ENCODE measurements at regions not wholly inside any gene's neighbourhood (a gene's known extent, or its start where the extent isn't known, plus 50 kb on each side); places are given as distances from the start of the nearest gene placed in this dataset.

GRCh38 chr10:30190577-30191552 is 131.5 kb upstream of the JCAD start:
- TF ChIP-seq, protein P1, sequence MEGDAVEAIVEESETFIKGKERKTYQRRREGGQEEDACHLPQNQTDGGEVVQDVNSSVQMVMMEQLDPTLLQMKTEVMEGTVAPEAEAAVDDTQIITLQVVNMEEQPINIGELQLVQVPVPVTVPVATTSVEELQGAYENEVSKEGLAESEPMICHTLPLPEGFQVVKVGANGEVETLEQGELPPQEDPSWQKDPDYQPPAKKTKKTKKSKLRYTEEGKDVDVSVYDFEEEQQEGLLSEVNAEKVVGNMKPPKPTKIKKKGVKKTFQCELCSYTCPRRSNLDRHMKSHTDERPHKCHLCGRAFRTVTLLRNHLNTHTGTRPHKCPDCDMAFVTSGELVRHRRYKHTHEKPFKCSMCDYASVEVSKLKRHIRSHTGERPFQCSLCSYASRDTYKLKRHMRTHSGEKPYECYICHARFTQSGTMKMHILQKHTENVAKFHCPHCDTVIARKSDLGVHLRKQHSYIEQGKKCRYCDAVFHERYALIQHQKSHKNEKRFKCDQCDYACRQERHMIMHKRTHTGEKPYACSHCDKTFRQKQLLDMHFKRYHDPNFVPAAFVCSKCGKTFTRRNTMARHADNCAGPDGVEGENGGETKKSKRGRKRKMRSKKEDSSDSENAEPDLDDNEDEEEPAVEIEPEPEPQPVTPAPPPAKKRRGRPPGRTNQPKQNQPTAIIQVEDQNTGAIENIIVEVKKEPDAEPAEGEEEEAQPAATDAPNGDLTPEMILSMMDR (conservative IDR thresholded peaks at IDR 0.05; ENCODE audit: low read length): no peak
- no peak for TF ChIP-seq EZH2phosphoT487 (IDR thresholded peaks at IDR 0.05; ENCODE audit: borderline replicate concordance, low read depth, low read length)
